OCI-LY1 (cell line): ENCODE measurements at regions not wholly inside any gene's neighbourhood (a gene's known extent, or its start where the extent isn't known, plus 50 kb on each side); places are given as distances from the start of the nearest gene placed in this dataset.

Source experiments
- H2AFZ ChIP-seq: fragments of 200-600 bp; sonication (generic), shearing (Covaris generic); 2 replicates; pipeline ENCODE4 v1.6.0; 2014; ENCODE audit warnings: antibody characterized with exemption, mild to moderate bottlenecking, low read length
- H3F3A ChIP-seq: fragments of 200-600 bp; sonication (generic), shearing (Covaris generic); 2 replicates; pipeline ENCODE4 v1.6.0; 2014; ENCODE audit warnings: mild to moderate bottlenecking, antibody characterized with exemption, low read length, moderate library complexity; ENCODE audit not compliant: insufficient read depth
- H3K27ac ChIP-seq: fragments of 200-600 bp; sonication (generic); 2 replicates; pipeline ENCODE4 v1.5.1; 2014; ENCODE audit warnings: low read length, mixed run types, mild to moderate bottlenecking, low read depth; ENCODE audit not compliant: poor library complexity, severe bottlenecking
- H3K27me3 ChIP-seq: fragments of 200-600 bp; sonication (generic); 2 replicates; pipeline ENCODE4 v1.6.0; 2014; ENCODE audit warnings: antibody characterized with exemption, mild to moderate bottlenecking, low read length, moderate library complexity; ENCODE audit not compliant: insufficient read depth
- H3K36me3 ChIP-seq: fragments of 200-600 bp; sonication (generic); 2 replicates; pipeline ENCODE4 v1.6.1; 2014; ENCODE audit warnings: mild to moderate bottlenecking, antibody characterized with exemption, low read length, moderate library complexity, mixed read lengths; ENCODE audit not compliant: insufficient read depth
- H3K4me1 ChIP-seq: fragments of 200-600 bp; sonication (generic); 2 replicates; pipeline ENCODE4 v1.5.1; 2014; ENCODE audit warnings: mild to moderate bottlenecking, low read length, moderate library complexity; ENCODE audit not compliant: insufficient read depth, severe bottlenecking
- H3K4me2 ChIP-seq: fragments of 200-600 bp; sonication (generic), shearing (Covaris generic); 2 replicates; pipeline ENCODE4 v1.6.1; 2014; ENCODE audit warnings: low read length
- H3K4me3 ChIP-seq: fragments of 200-600 bp; sonication (generic); 2 replicates; pipeline ENCODE4 v1.5.1; 2014; ENCODE audit warnings: low read length, low read depth, mild to moderate bottlenecking, mixed read lengths; ENCODE audit not compliant: poor library complexity, severe bottlenecking
- H3K79me2 ChIP-seq: fragments of 200-600 bp; shearing (Covaris generic); 2 replicates; pipeline ENCODE4 v1.6.1; 2016; ENCODE audit warnings: mixed run types, low read length, mixed read lengths; ENCODE audit not compliant: insufficient read depth
- H3K9ac ChIP-seq: fragments of 200-600 bp; sonication (generic), shearing (Covaris generic); 2 replicates; pipeline ENCODE4 v1.6.1; 2014; ENCODE audit warnings: mild to moderate bottlenecking, low read length, mixed read lengths
- H3K9me2 ChIP-seq: fragments of 200-600 bp; sonication (generic), shearing (Covaris generic); 2 replicates; pipeline ENCODE4 v1.6.1; 2014; ENCODE audit warnings: low read depth, mild to moderate bottlenecking, low read length, mixed read lengths
- H3K9me3 ChIP-seq: fragments of 200-600 bp; shearing (Covaris generic); 2 replicates; pipeline ENCODE4 v1.6.1; 2014; ENCODE audit warnings: low read length, mixed read lengths
- H4K20me1 ChIP-seq: fragments of 200-600 bp; sonication (generic), shearing (Covaris generic); 2 replicates; pipeline ENCODE4 v1.6.0; 2016; ENCODE audit warnings: mild to moderate bottlenecking, low read length; ENCODE audit not compliant: insufficient read depth
- EZH2 ChIP-seq: fragments of 200-600 bp; sonication (generic), shearing (Covaris generic); IDR thresholded peaks from 2 replicates; pipeline ENCODE4 v1.8.0; 2017; ENCODE audit warnings: borderline replicate concordance, mixed run types, mild to moderate bottlenecking, antibody characterized with exemption, low read length, moderate library complexity, mixed read lengths
- TF ChIP-seq, protein P1 (sequence below): fragments of 200-600 bp; sonication (generic), shearing (Covaris generic); IDR thresholded peaks from 2 replicates; pipeline ENCODE4 v1.5.1; 2017; ENCODE audit warnings: mild to moderate bottlenecking, antibody characterized with exemption, low read length, moderate library complexity, mixed read lengths

DNA sequence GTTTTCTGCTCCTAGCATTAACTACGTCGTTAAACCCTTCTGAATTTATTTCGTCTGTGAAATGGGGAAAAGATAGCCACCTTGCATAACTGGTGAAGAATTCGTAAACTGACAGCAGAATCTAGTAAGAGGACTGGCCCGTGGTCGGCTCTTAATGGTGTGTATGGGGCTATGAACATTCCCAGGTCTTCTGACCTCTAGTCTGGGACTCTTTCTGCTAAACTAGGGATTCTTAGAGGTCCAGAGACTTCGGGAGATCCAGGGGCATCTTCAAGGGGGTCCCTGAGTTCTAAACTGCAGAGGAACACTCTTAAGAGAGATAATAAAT is 231.1 kb upstream of the SERP2 start:
- no peaks in the 10 kb centered on the region for H3F3A ChIP-seq
- no peaks in the 10 kb centered on the region for H3K9me3 ChIP-seq
- H3K4me3 ChIP-seq = peak overlapping the region; percentile 57
- H3K9me2 ChIP-seq = no peaks in the 10 kb centered on the region
- no peak for TF ChIP-seq EZH2
- TF ChIP-seq, protein P1, sequence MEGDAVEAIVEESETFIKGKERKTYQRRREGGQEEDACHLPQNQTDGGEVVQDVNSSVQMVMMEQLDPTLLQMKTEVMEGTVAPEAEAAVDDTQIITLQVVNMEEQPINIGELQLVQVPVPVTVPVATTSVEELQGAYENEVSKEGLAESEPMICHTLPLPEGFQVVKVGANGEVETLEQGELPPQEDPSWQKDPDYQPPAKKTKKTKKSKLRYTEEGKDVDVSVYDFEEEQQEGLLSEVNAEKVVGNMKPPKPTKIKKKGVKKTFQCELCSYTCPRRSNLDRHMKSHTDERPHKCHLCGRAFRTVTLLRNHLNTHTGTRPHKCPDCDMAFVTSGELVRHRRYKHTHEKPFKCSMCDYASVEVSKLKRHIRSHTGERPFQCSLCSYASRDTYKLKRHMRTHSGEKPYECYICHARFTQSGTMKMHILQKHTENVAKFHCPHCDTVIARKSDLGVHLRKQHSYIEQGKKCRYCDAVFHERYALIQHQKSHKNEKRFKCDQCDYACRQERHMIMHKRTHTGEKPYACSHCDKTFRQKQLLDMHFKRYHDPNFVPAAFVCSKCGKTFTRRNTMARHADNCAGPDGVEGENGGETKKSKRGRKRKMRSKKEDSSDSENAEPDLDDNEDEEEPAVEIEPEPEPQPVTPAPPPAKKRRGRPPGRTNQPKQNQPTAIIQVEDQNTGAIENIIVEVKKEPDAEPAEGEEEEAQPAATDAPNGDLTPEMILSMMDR = no peak
- H3K9ac ChIP-seq = peak overlapping the region; percentile 69
- peak overlapping the region; percentile 72 for H3K4me2 ChIP-seq
- H4K20me1 ChIP-seq = no peaks in the 10 kb centered on the region
- H3K27me3 ChIP-seq = no peaks in the 10 kb centered on the region; the same call in 1 of the 2 replicates
- peak overlapping the region; percentile 76; the same call in 1 of the 2 replicates for H2AFZ ChIP-seq
- no peak overlapping the region for H3K27ac ChIP-seq
- no peaks in the 10 kb centered on the region for H3K79me2 ChIP-seq
- no peaks in the 10 kb centered on the region for H3K36me3 ChIP-seq
- H3K4me1 ChIP-seq = peaks cover 21% of the 10 kb centered on the region

DNA sequence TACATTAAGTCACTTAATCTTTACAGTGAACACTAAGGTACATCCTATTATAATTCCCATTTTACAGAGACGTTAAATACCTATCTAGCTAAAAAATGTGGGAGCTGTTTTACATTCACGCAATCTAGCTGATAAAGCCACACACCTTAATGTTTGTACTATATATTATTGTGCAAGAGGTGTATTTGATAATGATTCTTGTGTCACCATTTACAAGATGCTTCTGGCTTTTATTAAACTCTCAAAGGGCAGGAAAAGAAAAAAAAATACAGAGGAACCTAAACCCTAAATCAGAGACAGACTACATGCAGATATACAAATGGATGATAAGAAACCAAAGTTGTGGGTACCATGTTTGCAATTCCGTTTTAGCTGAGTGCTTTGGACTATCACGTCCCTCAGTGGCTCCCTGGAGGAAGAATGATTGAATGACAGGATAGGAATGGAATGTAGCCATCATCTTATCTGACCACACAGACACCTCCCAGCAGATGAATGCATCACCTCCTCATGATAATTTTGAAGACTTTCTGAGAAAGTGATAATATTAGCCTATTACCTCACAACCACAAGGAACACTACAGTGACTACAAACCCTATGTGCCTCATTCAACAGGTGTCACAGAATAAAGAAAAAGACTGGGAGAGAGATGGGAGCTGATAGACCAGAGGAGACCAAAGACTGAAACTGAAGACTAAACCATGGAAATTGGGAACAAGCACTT is 230.5 kb upstream of the SERP2 start:
- H3K4me3 ChIP-seq = no peak overlapping the region
- no peak overlapping the region for H2AFZ ChIP-seq
- H3F3A ChIP-seq = no peaks in the 10 kb centered on the region
- no peaks in the 10 kb centered on the region for H4K20me1 ChIP-seq
- H3K27ac ChIP-seq = no peak overlapping the region
- peak overlapping the region; percentile 72; the same call in 1 of the 2 replicates for H3K4me2 ChIP-seq
- no peaks in the 10 kb centered on the region for H3K36me3 ChIP-seq
- H3K9me2 ChIP-seq = no peaks in the 10 kb centered on the region
- H3K79me2 ChIP-seq = no peaks in the 10 kb centered on the region
- TF ChIP-seq, protein P1 = no peak
- TF ChIP-seq EZH2 = no peak
- peaks cover 21% of the 10 kb centered on the region for H3K4me1 ChIP-seq
- no peaks in the 10 kb centered on the region for H3K9me3 ChIP-seq
- peak overlapping the region; percentile 69; the same call in 1 of the 2 replicates for H3K9ac ChIP-seq
- H3K27me3 ChIP-seq = no peaks in the 10 kb centered on the region; the same call in 1 of the 2 replicates

DNA sequence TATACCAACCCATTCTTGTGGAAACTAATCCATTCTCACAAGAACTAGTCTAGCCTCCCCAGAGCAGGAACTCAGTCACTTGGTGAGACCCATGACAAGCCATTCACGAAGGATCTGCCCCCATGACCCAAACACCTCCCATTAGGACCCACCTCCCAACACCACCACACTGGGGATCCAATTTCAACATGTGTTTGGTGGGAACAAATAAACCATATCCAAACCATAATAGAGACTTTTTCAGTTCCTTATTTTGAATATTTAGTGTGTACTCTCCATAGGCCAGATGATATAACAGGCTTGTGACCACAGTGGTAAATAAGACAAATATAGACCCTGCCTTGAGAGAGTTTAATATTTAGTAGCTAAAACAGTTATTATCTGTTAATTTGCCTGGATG is 227.5 kb upstream of the SERP2 start:
- H2AFZ ChIP-seq = no peak overlapping the region
- no peaks in the 10 kb centered on the region for H3F3A ChIP-seq
- H3K4me1 ChIP-seq = peaks cover 18% of the 10 kb centered on the region
- no peak overlapping the region for H3K4me3 ChIP-seq
- H3K27me3 ChIP-seq = no peaks in the 10 kb centered on the region
- H3K36me3 ChIP-seq = no peaks in the 10 kb centered on the region
- H3K27ac ChIP-seq = no peak overlapping the region
- H3K79me2 ChIP-seq = no peaks in the 10 kb centered on the region
- H3K9me3 ChIP-seq = no peaks in the 10 kb centered on the region
- H4K20me1 ChIP-seq = no peaks in the 10 kb centered on the region
- H3K9ac ChIP-seq = no peak overlapping the region
- H3K4me2 ChIP-seq = no peak overlapping the region
- no peaks in the 10 kb centered on the region for H3K9me2 ChIP-seq
- TF ChIP-seq EZH2 = no peak
- TF ChIP-seq, protein P1 = no peak
